SW 1271 (cell line): ENCODE measurements at regions not wholly inside any gene's neighbourhood (a gene's known extent, or its start where the extent isn't known, plus 50 kb on each side); places are given as distances from the start of the nearest gene placed in this dataset.
A peak's percentile ranks its signal among the peaks of the same experiment; 100 is the strongest.
"Not testable (repeated sequence)": the region's sequence is repeated elsewhere in the genome, so short reads cannot be mapped to it uniquely, and the experiment has no call there.

Source experiments
- DNase-seq, 2 experiments: peaks; one replicate each; lab custom pipeline; 2025; lab: John Stamatoyannopoulos, UW

DNA sequence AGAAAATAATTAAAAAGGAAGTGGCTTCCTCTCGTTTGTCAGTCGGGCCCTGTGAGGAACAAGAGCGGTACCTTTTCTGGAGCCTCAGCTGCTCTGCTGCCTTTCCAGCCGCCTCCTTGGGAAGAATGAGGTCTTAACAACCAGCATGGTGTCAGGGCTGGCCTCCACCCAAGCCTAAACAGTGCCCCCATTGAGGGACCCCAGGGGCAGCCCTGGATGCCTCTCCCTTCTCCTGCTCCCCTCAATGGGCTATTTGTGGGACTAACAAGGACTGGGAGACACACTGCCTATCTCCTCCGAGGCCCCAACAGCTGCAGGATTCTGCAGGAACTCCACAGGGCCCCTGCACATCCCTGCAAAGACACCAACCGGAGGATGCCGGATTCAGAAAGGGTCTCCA lies 155.4 kb upstream of the MAP3K1 start:
- DNase-seq: no peak

DNA sequence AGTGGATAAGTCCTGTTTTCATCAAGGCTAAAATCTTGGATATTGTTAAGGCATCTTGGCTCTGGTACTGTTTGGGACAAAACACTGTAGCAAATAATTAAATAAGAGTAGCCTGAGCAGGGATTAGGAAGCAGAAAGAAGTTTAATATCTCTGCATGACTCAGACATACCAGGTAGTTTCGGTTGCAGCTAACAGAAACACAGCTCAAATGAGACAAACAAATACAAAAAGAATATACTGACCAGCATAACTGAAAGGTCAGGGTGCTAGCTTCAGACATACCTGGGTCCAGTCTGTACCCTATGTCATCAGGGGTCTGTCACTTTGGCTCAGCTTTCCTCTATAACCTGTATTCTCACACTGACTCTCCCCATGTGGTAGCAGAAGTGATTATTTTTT lies 156.4 kb upstream of the MAP3K1 start:
- DNase-seq: no peak

DNA sequence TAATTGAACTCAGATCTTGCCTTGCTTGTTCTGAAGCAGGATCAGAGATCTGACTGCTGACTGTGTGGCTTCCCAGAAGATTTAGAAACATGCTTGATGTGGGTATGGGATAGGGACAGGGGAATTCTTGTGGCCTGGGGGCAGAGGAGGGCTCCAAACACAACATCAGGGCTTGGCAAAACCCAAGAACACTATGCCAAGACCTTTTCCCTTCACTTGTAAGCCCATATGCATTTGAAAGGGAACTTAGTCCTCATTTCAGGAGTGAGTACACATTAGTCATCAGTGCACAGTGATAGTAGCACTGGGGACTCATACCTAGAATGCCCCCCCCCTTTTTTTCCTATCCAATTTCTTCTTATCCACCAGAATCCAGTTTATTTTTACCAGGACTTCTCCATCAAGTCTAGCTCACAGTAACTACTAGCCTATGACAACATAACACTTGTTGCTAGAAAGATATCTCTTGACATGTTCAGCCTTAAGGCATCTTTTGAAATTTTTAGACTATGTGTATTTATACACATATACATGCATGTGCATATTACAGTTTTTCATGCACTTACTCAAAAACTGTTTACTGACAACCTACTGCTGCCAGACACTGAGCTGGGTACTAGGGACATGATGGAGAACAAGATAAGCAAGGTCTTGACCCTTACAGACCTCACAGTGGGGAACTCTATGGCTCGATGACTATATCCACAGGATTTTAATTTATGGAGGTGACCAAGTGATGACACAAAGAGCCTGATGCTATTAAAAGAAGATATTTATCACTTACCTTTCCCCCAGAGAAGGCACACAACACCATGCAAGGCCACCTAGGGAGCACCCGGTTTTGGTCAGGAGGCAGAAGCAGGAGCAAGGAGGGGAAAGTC lies 158.3 kb upstream of the MAP3K1 start:
- DNase-seq: no peak

DNA sequence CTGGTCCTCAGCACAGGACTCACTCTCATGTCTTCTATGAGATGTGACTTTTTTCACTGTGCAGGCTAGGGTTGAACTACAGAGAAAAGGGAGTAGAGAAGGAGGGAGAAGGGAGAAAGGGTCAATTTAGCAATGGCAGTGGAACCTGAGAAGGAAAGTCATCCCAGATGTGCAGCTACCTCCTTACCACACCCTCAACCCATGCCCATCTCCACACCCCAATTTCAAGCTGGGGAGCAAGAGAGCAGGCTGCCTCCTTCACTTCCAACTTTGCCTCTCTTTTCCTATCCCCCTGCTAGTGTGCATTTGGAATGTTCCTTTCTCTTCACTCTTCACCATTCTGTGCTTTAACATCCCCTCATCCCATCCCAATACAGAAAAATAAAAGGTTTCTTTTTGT lies 163.5 kb upstream of the MAP3K1 start:
- DNase-seq: no peak

DNA sequence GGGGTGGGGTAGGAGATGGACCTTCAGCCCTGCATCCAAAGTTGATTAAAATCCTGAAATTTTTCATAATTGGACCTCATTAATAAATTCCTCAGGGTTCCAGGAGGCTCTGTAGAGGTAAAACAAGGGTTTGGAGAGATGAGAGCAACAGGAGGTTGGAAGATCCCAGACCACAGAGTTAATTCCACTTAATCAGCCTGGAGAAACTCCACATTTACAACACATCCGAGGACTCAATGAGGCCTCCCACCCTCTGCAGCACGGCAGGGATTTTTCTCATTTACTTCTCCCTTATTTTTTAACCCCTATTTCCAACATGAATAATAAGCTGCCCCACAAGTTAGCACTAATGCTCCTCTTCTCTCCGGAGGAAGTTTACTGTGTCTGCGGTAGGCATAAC lies 165.0 kb upstream of the MAP3K1 start:
- no peak for DNase-seq

DNA sequence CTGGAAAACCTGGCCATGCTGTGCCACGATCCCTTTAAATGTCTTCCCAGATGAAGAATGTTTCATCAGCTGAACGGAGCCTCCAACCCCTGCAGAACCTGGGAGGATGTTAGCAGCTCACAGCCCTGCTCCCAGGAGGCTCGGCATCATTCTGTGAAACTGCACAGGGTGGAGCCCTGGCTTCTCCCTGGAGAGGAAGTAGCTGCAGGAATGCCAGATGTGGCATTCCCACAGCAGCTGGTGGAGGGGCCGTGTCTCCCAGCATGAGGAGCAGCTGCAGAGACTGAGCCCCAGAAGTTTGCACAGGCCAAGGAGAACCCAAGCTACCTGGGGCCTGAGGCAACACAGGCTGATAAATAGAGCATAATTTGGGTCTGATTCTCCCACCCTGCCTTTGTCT lies 165.8 kb upstream of the MAP3K1 start:
- DNase-seq: no peak

DNA sequence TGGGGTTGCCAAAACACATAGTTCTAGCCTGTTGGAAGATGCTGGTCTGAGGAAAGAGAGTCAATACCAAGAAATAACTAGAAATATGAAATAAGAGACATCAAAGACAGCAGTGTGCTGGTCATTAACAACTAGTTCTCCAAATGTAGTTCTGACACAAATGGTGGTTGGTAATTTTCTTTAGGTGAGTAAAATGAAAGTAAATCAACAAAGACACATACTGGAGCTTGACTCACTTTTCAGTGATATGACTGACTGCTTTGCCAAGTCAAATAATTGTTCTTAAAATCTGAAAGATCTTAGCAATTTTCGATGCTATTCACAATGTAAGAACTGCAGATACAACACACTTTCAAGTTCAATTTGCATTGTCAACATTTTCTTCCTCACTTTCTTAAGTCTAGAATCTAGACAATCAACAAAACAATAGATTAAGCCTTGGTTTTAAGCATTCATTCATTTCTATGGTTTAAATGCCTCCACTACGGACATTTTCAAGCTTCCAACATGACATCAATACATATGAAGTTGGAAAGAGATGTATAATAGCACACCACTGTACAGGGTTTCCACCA lies 166.8 kb upstream of the MAP3K1 start:
- DNase-seq: no peak

DNA sequence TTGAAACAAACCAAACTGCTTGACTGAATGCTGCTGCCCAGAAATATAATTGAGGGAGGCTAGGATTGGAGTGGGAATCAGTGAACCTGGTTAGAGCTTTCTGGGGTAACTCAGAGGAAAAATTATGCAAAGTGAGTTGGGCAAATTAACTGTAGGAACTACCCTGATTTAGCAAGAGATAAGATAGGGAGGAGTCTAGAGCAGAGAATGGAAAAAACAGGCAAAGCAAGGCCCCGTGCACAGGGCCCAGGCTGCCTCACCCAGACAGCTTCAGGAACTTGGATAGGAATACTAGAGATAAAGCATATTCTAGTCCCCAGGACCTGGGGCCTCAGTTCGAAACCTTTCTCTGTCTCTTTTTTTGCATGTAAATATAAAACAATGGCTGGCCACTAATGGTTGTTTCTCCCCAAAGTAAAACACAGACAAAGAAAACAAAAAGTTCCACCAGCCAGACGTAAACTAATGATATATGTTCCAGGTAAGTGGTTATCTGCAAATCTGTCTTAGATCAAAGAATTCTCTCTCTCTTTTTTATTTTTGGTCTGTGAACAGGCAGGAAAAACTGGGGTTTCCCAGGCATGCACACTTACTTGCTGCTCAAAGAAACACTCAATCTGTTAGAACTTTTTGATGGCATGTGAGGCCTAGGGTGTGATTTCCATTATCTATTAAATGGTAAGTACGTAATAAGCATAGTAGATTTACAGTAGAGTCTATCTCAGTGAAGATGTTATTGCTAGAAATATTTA lies 168.1 kb upstream of the MAP3K1 start:
- DNase-seq: no peak

DNA sequence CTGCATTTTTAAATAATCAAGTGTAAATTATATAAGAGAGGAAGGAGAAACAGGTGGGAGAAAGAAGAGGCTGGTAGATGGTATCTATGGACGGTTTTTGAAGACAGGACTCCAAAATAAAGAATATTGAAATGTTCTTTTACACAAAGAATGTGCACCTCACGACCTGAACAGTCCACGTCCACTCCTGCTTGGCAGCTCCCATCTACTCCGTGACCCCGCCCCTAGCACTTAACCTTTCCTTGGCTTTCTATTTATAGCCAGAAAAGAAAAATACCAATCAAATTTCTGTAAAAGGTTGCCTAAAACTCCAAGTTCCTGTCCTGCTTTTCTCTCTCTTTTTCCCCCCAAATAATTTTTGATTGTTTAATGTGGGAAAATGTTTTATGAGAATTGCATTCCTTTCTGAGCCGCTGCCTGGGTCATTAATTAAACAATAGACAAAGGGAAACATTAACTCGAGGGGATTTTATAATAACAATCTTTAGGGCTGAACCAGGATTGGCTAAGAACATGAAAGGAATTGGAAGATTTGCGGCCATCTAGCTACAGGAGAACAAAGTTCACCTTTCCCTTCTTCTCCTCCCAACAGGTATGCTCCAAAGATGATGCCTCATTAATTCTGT lies 173.6 kb upstream of the MAP3K1 start:
- DNase-seq: no peak

DNA sequence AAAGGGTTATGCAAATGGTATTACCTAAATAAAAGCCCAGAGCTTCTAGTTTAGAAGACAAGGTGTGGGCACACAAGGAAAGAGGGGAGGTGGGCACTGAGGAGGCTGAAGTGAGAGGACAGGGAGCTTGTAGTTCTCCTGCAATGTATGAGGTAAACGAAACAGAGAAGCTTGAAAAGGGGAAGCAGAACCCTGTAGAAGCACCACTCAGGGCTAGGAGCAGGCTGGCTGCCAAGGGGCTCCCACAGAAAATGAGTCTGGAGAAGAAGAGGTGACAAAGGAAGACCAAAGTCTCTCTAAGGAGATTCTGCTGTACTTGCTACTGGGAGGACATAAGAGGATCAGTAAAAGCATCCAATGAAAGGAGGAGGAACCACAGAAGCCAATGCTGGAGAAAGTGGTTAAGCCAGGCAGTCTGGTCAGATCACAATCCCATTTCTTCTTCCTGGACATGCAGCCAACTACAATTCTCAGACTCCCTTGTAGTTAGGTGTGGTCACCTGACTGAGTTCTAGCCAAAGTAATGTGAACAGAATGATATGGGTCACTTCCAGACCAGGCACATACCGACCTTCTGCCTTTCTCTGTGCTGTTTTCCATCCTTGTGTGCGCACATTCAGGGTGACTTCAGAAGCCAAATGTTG lies 174.5 kb upstream of the MAP3K1 start:
- DNase-seq: no peak

DNA sequence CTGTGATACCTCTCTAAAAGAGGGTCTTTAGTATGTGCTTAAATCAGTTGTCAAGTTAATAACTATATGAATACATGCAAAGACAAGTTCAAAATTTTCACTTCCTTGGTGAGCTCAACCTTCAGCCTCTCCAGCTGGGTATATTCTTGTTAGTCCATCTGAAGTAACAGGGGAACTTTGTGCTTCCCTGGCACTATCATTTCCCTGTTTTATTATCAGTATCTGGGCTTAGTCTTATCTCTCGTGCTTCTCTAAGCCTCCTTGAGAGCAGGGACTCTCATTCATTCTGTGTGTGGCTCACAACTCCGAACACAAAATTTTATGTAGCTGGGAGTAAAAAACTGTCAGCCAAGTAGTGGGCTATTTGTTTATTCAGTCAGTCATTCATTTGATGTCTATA lies 175.9 kb upstream of the MAP3K1 start:
- DNase-seq: no peak

DNA sequence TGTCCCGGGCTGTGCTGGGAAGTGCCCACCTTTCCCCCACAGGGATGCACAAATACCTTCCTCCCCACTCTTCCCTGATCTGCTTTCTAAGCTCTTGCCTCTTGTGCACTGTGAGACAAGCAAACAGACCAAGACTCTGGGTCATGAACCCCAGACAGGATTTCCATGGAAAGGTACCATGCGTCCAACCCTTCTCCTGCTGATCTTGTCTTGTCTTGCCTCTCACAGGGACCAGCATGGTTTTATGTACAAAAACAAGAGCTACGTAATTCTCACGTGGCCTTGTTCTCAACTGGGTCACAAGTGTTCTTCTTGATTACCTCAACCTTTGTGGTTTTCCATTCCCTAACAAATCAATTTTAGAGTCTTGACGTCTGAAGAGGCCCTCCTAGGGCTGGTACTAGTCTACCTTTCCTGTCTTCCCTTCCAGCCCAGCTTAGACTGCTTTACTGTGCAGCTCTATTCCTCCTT lies 176.5 kb upstream of the MAP3K1 start:
- no peak for DNase-seq

DNA sequence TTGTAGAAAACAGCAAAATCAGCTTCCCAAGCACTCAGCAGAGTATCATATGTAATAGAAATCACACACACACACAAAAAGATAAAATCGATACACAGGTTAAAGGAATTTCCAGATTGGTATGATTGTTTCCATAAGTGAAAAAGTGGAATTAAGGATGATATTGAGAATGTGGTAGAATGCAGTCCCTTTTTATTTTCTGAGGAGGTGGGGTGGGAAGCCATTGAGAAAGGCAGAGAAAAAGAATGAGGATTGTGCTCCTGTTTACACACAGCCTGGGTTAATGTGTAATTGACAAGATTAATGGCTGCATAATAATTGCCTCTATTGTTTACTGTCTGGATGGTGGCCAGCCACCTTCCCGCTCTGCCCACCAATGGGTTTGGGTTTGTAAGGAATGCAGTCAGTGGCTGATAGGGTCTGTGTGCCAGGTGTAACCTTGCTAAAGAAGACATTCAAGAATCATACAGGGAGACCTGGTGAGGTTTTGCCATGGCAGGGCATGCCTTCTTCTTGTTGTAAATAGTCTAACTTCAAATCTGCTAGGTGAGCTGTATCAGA lies 177.2 kb upstream of the MAP3K1 start:
- DNase-seq: no peak

DNA sequence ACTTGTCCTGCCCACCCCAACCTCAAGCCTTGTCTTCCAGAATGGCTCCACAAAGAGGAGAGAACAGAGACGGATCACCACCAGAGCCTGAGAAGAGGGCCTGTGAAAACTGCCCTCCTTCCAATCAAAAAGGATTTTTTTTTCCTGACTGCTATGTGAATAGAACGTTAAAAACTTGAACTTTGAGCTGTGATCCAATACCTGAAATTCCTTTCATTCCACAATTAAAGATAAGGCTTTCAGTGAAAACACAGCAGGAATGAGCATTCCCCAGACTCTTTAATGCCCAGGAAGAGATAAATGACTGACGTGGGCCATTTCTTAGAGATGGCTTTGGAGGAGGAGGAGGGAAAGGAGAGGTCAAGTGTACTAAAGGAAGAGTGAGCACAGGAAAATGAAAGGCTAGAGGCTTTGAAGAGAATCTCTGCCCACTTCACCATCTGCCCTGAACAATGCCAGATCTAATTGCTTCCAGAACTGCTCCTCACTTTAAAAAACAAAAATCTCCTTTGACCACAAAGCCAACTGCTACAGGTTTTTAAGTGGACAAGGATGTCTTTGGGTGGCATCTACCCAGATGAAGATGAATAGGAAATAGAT lies 177.9 kb upstream of the MAP3K1 start:
- peak in 1 of 2 experiments; percentile 74 for DNase-seq

DNA sequence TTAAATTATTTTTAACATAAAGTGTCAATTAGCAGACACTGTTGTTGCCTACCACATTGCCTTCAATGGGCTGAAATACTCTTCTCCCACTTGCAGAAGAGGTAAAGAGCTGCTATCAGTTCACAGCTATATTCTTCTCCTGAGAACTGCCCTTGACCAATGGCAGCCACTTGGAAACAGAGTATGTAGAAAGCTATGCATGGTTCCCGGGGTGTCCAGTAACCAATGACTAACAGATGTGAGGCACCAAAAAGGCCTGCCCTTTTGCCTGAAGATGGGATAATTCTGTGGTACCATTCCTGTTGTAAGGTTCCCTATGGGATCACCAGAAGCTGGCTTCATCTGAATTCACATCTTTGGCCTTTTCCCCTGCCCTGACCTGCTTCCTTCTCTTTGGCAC lies 181.4 kb upstream of the MAP3K1 start:
- DNase-seq: no peak

DNA sequence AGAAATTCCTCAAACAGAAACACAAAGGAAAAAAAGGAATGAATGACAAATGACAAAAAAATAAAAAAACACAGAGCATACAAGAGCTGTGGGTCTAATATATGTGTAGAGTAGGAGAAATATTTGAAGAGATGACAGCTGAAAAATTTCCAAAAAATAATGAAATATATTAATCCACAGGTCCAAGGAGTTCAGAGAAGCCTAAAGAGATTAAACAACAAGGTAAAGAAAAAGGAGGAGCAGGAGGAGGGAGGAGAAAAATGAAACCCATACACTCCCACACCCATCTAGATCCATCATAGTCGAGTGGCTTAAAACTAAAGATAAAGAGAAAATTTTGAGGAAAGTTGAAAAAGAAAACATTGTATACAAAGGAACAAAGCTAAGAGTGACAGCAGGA lies 182.4 kb upstream of the MAP3K1 start:
- no peak for DNase-seq

DNA sequence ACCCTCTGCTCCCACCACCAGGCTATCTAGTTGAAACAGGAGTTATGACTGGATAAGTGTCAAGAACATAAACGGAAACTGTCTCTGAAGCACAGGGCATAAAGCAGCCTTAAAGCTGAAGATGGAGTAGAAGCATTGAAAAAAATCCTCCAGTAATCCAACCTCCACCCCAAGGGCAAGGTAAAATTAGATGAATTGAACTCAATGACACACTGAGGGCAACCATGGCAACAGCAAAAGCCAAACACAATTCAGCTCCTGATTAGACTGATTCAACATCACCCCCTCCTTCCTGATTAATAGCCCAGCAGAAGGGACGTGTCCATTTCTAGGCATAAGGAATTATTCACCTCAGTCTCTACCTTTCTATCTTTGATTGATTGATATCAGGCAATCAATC lies 183.2 kb upstream of the MAP3K1 start:
- DNase-seq: no peak

DNA sequence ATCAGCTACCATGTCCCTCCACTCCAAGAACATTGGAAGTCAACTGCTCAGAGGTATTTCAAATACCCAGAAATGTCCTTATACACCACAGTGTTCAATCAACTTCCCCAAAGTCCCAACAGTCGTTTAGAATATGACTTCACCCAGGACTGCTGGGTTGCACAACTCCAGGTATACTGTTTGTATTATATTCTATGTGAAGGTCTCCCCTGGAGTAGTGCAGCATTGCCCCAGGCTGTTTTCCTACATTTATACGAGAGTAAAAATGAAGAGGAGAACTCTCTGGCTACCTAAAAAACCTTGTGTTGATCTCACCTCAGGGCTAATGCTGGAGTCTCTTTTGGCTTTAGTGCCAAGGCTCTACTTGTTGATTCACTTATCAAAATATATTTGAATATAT lies 183.6 kb upstream of the MAP3K1 start:
- DNase-seq: no peak

DNA sequence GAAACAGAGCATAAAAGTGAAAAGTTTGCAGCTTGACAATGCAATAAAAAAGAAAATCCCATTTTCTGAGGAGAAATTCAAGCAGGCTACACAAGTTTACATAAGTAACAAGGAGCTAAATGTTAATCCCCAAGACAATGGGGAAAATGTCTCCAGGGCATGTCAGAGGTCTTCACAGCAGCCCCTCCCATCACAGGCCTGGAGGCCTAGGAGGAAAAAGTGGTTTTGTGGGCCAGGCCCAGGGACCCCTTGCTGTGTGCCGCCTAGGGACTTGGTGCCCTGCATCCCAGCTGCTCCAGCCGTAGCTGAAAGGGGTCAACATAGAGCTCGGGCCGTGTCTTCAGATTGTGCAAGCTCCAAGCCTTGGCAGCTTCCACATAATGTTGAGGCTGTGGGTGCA lies 186.7 kb upstream of the MAP3K1 start:
- DNase-seq: not testable (repeated sequence)

DNA sequence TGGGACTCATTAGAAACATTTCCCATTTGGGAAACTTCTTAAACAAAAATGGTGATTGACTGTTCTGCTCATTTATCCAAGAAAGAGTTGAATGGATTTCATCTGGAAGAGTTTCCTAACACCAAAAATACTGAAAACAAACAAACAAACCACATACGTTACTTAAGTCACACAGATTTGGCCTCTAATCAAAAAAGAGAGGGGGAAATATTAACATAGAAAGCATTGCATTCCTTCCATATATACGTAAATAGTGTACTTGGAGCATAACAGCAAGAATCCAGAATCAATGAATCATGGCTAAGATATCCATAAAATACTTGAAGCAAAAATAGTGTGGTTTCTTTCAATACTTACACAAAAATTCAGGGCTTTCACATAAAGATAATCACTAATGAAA lies 189.8 kb upstream of the MAP3K1 start:
- peak; percentile 9 to 68 for DNase-seq

DNA sequence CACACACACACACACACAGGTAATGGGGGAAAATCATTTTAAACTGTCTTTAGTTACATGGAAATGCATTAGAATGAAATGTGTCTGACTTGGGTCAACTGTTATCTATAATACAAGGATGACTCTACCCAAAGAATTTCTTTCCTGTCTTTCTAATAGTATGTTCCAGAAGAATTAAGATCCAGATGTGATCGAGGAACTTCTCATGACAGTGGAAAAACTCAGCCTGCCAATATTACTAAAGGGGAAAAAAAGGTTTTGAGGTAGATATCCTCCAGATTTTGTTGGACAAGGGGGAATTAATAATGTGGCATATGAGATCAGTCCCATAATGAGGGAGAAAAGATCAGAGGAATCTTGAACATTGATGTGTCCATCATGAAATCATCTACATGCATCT lies 190.6 kb upstream of the MAP3K1 start:
- no peak for DNase-seq
